Endothelial cell of umbilical vein (primary cell): ENCODE measurements at regions not wholly inside any gene's neighbourhood (a gene's known extent, or its start where the extent isn't known, plus 50 kb on each side); places are given as distances from the start of the nearest gene placed in this dataset.

Experiments
- CTCF ChIP-seq, 2 donors: IDR thresholded peaks; 1 replicate in 1 of 2; 2 replicates in 1 of 2; pipeline ENCODE4 v1.5.1; 2011; ENCODE audit warnings: low read length in 2 of 2, mild to moderate bottlenecking in 2 of 2, moderate library complexity in 2 of 2, control low read depth in 1 of 2, inconsistent platforms in 1 of 2, low read depth in 1 of 2; ENCODE audit not compliant: insufficient read depth in 1 of 2; ENCODE audit errors: extremely low read depth in 1 of 2
- EZH2 ChIP-seq: IDR thresholded peaks from 2 replicates; pipeline ENCODE4 v1.6.1; 2012; ENCODE audit warnings: borderline replicate concordance, low read depth, mild to moderate bottlenecking, moderate library complexity, low read length, inconsistent platforms; ENCODE audit not compliant: severe bottlenecking
- FOS ChIP-seq: IDR thresholded peaks from 2 replicates; pipeline ENCODE4 v1.6.1; 2011; ENCODE audit warnings: mild to moderate bottlenecking, low read length, moderate library complexity, borderline replicate concordance; ENCODE audit not compliant: insufficient read depth
- JUN ChIP-seq: IDR thresholded peaks from 2 replicates; pipeline ENCODE4 v1.6.1; 2011; ENCODE audit warnings: borderline replicate concordance, low read depth; ENCODE audit not compliant: insufficient read length, insufficient read depth
- MAX ChIP-seq: IDR thresholded peaks from 2 replicates; pipeline ENCODE4 v1.6.1; 2011; ENCODE audit not compliant: insufficient read depth, insufficient read length
- POLR2AphosphoS5 ChIP-seq: IDR thresholded peaks from 2 replicates; pipeline ENCODE4 v1.6.1; 2012; ENCODE audit warnings: low read depth, mild to moderate bottlenecking, control low read depth, low read length, moderate library complexity; ENCODE audit not compliant: insufficient read depth

- TF ChIP-seq CTCF (IDR thresholded peaks at IDR 0.05; ENCODE audit: extremely low read depth in 1 of 2, insufficient read depth in 1 of 2, low read depth in 1 of 2, low read length in 2 of 2) = no peak
- TF ChIP-seq POLR2AphosphoS5 = no peak
- TF ChIP-seq EZH2 = no peak
- no peak for TF ChIP-seq MAX
- no peak for TF ChIP-seq JUN
- TF ChIP-seq FOS = no peak
These were observed 198.4 kb downstream of the GLUD2 start for GRCh38 chrX:121245763-121246162.
